ENCODE measurements at regions not wholly inside any gene's neighbourhood (a gene's known extent, or its start where the extent isn't known, plus 50 kb on each side); places are given as distances from the start of the nearest gene placed in this dataset.

DNA sequence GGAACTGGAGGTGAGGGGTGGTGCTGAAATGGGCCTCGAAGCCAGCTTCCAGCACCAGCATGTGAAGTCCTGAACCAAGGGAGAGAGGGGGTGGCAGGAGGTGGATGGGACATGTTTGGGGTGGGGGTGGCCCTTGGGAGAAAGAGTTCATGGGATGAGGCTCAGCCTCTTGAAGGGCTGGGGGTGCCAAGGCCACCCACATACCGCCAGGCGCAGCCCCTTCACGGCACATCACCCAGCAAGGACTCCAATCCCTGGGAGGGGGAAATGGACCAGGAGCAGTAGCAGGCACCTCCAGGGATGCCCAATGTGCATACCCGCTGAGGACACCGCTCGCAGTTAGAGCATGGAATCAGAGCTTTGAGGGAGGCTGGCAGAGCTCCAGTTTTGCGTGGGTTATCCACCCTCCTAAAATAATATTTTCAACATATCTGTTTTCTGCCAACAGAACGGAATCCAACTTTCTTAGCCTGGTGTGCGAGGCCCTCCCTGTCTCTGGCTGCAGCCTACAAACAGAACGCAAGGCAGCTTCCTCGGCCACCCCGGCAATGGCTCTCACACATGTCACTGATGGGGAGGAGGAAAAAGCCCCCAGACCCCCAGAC, 140.5 kb upstream of the VSTM2B start:
- TF ChIP-seq EP300 (IDR thresholded peaks at IDR 0.05) = no peak
- TF ChIP-seq, protein P1, sequence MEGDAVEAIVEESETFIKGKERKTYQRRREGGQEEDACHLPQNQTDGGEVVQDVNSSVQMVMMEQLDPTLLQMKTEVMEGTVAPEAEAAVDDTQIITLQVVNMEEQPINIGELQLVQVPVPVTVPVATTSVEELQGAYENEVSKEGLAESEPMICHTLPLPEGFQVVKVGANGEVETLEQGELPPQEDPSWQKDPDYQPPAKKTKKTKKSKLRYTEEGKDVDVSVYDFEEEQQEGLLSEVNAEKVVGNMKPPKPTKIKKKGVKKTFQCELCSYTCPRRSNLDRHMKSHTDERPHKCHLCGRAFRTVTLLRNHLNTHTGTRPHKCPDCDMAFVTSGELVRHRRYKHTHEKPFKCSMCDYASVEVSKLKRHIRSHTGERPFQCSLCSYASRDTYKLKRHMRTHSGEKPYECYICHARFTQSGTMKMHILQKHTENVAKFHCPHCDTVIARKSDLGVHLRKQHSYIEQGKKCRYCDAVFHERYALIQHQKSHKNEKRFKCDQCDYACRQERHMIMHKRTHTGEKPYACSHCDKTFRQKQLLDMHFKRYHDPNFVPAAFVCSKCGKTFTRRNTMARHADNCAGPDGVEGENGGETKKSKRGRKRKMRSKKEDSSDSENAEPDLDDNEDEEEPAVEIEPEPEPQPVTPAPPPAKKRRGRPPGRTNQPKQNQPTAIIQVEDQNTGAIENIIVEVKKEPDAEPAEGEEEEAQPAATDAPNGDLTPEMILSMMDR (IDR thresholded peaks at IDR 0.05) = no peak
- TF ChIP-seq POLR2AphosphoS5 (IDR thresholded peaks at IDR 0.05) = no peak
